Heart right ventricle (tissue), 16 donors: ENCODE measurements at regions not wholly inside any gene's neighbourhood (a gene's known extent, or its start where the extent isn't known, plus 50 kb on each side); places are given as distances from the start of the nearest gene placed in this dataset.

ENCODE experiments used
- ATAC-seq, 8 donors: fragments of 200-7000 bp; cut with Tn5 transposase; one replicate each; pipeline ENCODE4 v1.9.1; 2020; ENCODE audit warnings: mild to moderate bottlenecking in 8 of 8, moderate library complexity in 8 of 8, moderate number of reproducible peaks in 1 of 8
- DNase-seq, 2 donors: peaks; one replicate each; pipeline ENCODE4 v3.0.0-alpha.2; 2020
- H3K27ac ChIP-seq, 10 donors: fragments of 200-600 bp; sonication (generic) in 2 of 10; one replicate each; pipeline versions ENCODE4 v1.5.0 to v1.8.0; 2020 to 2022; ENCODE audit warnings: mild to moderate bottlenecking in 3 of 10
- H3K27me3 ChIP-seq, 7 donors: fragments of 200-600 bp; one replicate each; pipeline ENCODE4 v1.8.0; 2021 to 2022; ENCODE audit warnings: mild to moderate bottlenecking in 2 of 7
- H3K36me3 ChIP-seq, 9 donors: fragments of 200-600 bp; sonication (generic) in 1 of 9; one replicate each; pipeline versions ENCODE4 v1.5.0 to v1.8.0; 2020 to 2022; ENCODE audit warnings: mild to moderate bottlenecking in 2 of 9
- H3K4me1 ChIP-seq, 9 donors: fragments of 200-600 bp; sonication (generic) in 1 of 9; one replicate each; pipeline versions ENCODE4 v1.5.0 to v1.8.0; 2020 to 2022; ENCODE audit warnings: mild to moderate bottlenecking in 4 of 9
- H3K4me3 ChIP-seq, 10 donors: fragments of 200-600 bp; sonication (generic) in 2 of 10; one replicate each; pipeline versions ENCODE4 v1.5.0 to v1.8.0; 2020 to 2022; ENCODE audit warnings: mild to moderate bottlenecking in 7 of 10, moderate library complexity in 2 of 10
- H3K9me3 ChIP-seq, 11 donors: fragments of 200-600 bp in 10 of 11; sonication (generic) in 2 of 11; one replicate each; pipeline versions ENCODE4 v1.5.0 to v1.8.0; 2013 to 2022; ENCODE audit warnings: mild to moderate bottlenecking in 2 of 11, control low read depth in 1 of 11, moderate library complexity in 1 of 11
- WGBS, 2 donors: extraction: QIAGEN DNeasy Blood & Tissue Kit; methylation state at CpG; one replicate each; pipeline ENCODE4 v1.1.7; 2013; ENCODE audit warnings: inconsistent platforms in 1 of 2; 5-methylcytosine and 5-hydroxymethylcytosine counted together
- intact Hi-C, 10 donors: fragments of 100-400 bp; cut with DNase I; formaldehyde crosslinking; loops; one replicate each; pipeline versions ENCODE4 v1.11.1 to v1.14.2; 2022
- TF ChIP-seq, protein P1 (sequence below), 9 donors: fragments of 200-600 bp; sonication (generic) in 2 of 9; IDR thresholded peaks; one replicate each; pipeline versions ENCODE4 v1.5.0 to v1.8.0; 2021 to 2022; ENCODE audit warnings: antibody characterized with exemption in 9 of 9, mild to moderate bottlenecking in 5 of 9, moderate library complexity in 1 of 9
- donor health status: Arrhythmogenic right ventricular cardiomyopathy.
- donor health status: ischemic (EF 13 %, LVEDD 7.1; RV severe dilation, severe dysfunction).
- donor health status: healthy with polysubstance abuse.
- donor health status: DM: no; HTN: yes; CAD: no.
- donor health status: DM: no; HTN: no; CAD: no.
- donor health status: ischemic (EF 25% LVEDD 6.9; RV normal size, moderate dysfunction).
- donor health status: ischemic (EF 25% LVEDD 5.7; RV mildly dilated, moderate dysfunction).
- donor health status: healthy.
- donor health status: DM: yes; HTN: yes; CAD: no.
- donor health status: Ischemic cardiomyopathy.
- donor health status: ischemic (EF 35%, LVEDD 5.7; RV mildly dilated, moderate dysfunction).
- donor health status: nonischemic (EF 11% LVEDD 7.7; RV severe dilation, severe dysfunction).
- donor health status: DM: yes; HTN: yes; CAD: no.
- donor health status: PGD.
- donor health status: ischemic (EF 29% LVEDD 5.4; RV normal size, mild dysfunction).
- donor health status: nonischemic (EF 23%, LVEDD 6.1; RV moderate dilation, normal function).

DNA sequence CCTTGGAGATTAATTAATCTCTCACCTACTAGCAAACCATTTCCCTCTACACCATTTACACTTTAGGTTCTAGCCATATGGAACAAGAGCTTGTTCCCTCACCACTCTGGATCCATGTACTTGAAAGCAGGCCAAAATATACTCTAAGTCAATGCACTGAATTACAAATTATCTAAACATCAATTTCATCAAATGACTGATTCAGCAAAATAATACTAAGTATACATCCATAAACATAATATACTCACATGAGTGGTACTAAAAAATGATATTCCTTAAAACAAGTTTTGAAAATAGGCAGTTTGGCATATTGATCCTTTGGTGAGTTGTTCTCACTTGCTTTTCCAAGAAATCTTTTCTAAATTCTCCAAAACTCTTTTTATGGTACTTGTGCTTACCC lies 459.7 kb upstream of the ZNF385D start:
- Histone ChIP-seq H3K4me1 (no peaks in the 10 kb centered on the region), H3K27ac (no peak overlapping the region), H3K27me3 (peaks cover 0 to 3% (median 0%) of the 10 kb centered on the region in 7 donors), H3K9me3 (peaks cover 0 to 2% (median 0%) of the 10 kb centered on the region in 11 donors), H3K4me3 (no peak overlapping the region), H3K36me3 (no peaks in the 10 kb centered on the region)
- no peak for ATAC-seq
- intact Hi-C loops: no loop called here
- no peak for DNase-seq
- TF ChIP-seq, protein P1, sequence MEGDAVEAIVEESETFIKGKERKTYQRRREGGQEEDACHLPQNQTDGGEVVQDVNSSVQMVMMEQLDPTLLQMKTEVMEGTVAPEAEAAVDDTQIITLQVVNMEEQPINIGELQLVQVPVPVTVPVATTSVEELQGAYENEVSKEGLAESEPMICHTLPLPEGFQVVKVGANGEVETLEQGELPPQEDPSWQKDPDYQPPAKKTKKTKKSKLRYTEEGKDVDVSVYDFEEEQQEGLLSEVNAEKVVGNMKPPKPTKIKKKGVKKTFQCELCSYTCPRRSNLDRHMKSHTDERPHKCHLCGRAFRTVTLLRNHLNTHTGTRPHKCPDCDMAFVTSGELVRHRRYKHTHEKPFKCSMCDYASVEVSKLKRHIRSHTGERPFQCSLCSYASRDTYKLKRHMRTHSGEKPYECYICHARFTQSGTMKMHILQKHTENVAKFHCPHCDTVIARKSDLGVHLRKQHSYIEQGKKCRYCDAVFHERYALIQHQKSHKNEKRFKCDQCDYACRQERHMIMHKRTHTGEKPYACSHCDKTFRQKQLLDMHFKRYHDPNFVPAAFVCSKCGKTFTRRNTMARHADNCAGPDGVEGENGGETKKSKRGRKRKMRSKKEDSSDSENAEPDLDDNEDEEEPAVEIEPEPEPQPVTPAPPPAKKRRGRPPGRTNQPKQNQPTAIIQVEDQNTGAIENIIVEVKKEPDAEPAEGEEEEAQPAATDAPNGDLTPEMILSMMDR (IDR thresholded peaks at IDR 0.05): no peak

DNA sequence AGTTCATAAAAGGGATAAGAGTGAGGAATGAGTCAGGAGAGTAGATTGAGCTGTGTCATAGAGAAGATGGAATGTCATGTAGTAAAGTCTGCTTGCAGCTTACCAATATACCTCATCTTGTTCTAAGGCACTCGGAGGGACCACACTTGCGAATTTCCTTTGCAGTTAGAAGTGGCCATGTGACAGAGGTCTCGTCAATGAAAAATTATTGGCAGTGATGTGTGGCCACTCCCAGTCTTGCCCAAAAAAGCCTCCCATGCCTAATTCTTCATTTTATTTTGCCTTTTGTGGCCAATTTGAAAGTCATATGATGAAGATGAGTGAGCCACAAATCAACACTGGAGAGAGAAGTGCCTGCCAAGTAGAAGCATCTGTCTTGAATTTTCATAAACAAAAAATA lies 465.6 kb upstream of the ZNF385D start:
- no peak overlapping the region for H3K4me3 ChIP-seq
- no peak overlapping the region for H3K27ac ChIP-seq
- intact Hi-C loops: no loop called here
- no peak for DNase-seq
- 79 to 84% methylated on average over 3 of the region's 3 CpGs for WGBS, 2 donors
- TF ChIP-seq, protein P1 (IDR thresholded peaks at IDR 0.05): no peak
- H3K9me3 ChIP-seq: no peaks in the 10 kb centered on the region
- ATAC-seq: no peak
- H3K27me3 ChIP-seq: no peaks in the 10 kb centered on the region
- no peaks in the 10 kb centered on the region for H3K4me1 ChIP-seq
- H3K36me3 ChIP-seq: no peaks in the 10 kb centered on the region

DNA sequence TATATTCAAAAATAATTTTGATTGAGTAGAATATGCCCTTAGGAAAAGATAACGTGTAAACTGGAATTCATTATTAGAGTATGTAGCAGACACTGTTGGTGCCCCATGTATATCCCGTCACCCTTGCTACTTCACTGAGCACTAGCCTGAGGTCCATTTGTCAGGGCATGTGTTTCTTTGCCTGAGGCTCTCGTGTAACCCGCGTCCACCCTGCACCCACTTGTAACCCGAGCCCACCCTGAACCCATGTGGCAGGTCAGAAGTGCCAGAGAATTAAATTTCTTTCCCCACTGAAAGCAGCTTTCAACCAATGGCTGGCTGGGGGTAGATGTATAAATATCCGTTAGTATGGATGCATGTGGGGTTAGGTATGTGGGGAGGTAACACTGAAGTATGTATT lies 474.2 kb upstream of the ZNF385D start:
- TF ChIP-seq, protein P1 (IDR thresholded peaks at IDR 0.05): no peak
- Histone ChIP-seq H3K36me3 (no peaks in the 10 kb centered on the region), H3K27ac (no peak overlapping the region), H3K4me3 (no peak overlapping the region), H3K27me3 (peaks cover 0 to 2% (median 0%) of the 10 kb centered on the region in 7 donors), H3K4me1 (no peaks in the 10 kb centered on the region), H3K9me3 (peaks cover 0 to 9% (median 0%) of the 10 kb centered on the region in 11 donors)
- ATAC-seq (no peak), DNase-seq (no peak)
- 71 to 72% methylated on average over 7 of the region's 7 CpGs for WGBS, 2 donors
- intact Hi-C loops: no loop called here

DNA sequence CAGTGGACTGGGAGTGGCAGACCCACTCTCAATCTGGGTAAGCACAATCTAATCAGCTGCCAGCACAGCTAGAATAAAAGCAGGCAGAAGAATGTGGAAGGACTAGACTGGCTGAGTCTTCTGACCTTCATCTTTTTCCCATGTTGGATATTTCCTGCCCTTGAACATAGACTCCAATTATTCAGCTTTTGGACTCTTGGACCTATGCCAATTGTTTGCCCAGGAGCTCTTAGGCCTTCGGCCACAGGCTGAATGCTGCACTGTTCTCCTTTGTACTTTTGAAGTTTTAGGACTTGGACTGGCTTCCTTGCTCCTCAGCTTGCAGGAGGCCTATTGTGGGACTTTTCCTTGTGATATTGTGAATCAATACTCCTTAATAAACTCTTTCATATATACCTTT lies 477.7 kb upstream of the ZNF385D start:
- intact Hi-C loops: no loop called here
- Histone ChIP-seq H3K27ac (no peak overlapping the region), H3K4me1 (no peaks in the 10 kb centered on the region), H3K9me3 (peaks cover 0 to 16% (median 0%) of the 10 kb centered on the region in 11 donors), H3K4me3 (no peak overlapping the region), H3K36me3 (no peaks in the 10 kb centered on the region), H3K27me3 (peaks cover 0 to 2% (median 0%) of the 10 kb centered on the region in 7 donors)
- 68 to 85% methylated on average over 1 of the region's 1 CpG for WGBS, 2 donors
- ATAC-seq: no peak
- no peak for DNase-seq
- TF ChIP-seq, protein P1 (IDR thresholded peaks at IDR 0.05): no peak
